Brain microvascular endothelial cell (primary cell): ENCODE measurements at regions not wholly inside any gene's neighbourhood (a gene's known extent, or its start where the extent isn't known, plus 50 kb on each side); places are given as distances from the start of the nearest gene placed in this dataset.

ENCODE experiments used
- DNase-seq: peaks from one replicate; pipeline ENCODE4 v3.0.0-alpha.2; 2020
- H3K27ac ChIP-seq: fragments of 250-450 bp; sonication (Bioruptor Pico); 2 replicates; pipeline ENCODE4 v1.5.1; 2020; ENCODE audit warnings: mild to moderate bottlenecking, moderate library complexity
- H3K27me3 ChIP-seq: fragments of 250-450 bp; sonication (Bioruptor Pico); replicated peaks from 2 replicates; pipeline ENCODE4 v1.5.1; 2020; ENCODE audit warnings: mild to moderate bottlenecking
- H3K36me3 ChIP-seq: fragments of 250-450 bp; sonication (Bioruptor Pico); replicated peaks from 2 replicates; pipeline ENCODE4 v1.5.1; 2020; ENCODE audit warnings: mild to moderate bottlenecking
- H3K4me3 ChIP-seq: 2 replicates; pipeline ENCODE4 v1.5.1; 2011; ENCODE audit warnings: low read depth, mild to moderate bottlenecking, control low read depth, low read length, moderate library complexity
- in situ Hi-C: cut with HindIII; loops from 2 replicates; pipeline ENCODE4 v1.10.0; 2017; ENCODE audit warnings: low sequenced_read_pairs, low pct_ligation_motif_present
- TF ChIP-seq, protein P1 (sequence below): IDR thresholded peaks from 2 replicates; pipeline ENCODE4 v1.5.1; 2011; ENCODE audit warnings: low read depth, mild to moderate bottlenecking, moderate library complexity, low read length, control low read depth, inconsistent platforms; ENCODE audit errors: missing control alignments

DNA sequence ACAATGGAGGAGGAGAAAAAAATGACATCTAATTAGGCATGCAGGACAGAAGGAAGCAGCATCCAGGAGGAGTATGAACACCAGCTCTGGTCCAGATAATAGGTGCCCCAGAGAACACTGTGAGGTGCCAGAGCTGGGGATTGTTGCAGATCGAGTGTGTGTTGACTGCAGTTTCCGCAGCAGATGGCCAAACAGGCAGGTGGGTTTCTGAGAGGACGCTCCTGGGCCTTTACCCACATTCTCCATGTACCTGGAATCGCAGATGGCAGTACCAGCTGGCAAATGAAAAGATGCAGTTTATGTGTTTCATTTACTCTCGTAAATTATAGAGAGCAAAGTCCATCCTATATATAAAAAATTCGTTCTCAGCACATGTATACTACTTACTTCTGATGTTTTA lies 182.2 kb upstream of the ISL1 start:
- H3K36me3 ChIP-seq = no peaks in the 10 kb centered on the region
- in situ Hi-C loops = no loop called here
- TF ChIP-seq, protein P1, sequence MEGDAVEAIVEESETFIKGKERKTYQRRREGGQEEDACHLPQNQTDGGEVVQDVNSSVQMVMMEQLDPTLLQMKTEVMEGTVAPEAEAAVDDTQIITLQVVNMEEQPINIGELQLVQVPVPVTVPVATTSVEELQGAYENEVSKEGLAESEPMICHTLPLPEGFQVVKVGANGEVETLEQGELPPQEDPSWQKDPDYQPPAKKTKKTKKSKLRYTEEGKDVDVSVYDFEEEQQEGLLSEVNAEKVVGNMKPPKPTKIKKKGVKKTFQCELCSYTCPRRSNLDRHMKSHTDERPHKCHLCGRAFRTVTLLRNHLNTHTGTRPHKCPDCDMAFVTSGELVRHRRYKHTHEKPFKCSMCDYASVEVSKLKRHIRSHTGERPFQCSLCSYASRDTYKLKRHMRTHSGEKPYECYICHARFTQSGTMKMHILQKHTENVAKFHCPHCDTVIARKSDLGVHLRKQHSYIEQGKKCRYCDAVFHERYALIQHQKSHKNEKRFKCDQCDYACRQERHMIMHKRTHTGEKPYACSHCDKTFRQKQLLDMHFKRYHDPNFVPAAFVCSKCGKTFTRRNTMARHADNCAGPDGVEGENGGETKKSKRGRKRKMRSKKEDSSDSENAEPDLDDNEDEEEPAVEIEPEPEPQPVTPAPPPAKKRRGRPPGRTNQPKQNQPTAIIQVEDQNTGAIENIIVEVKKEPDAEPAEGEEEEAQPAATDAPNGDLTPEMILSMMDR = no peak

DNA sequence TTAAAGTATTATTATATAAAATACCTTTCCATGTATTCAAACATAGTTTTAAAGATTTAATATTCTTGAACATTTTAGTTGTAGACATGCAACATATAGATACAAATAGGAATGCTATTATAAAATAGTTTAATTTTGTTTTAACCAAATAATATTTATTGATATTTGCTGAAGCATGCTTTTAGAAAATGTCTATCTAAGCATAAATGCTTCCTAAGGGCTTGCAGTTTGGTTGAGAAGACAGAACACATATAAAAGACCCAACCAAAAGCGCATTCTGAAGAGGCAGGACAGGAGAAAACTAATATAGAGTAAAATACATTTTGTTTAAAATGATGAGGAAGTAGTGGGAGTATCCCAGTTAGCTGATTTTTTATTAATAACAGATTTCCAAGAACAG lies 181.5 kb upstream of the ISL1 start:
- Histone ChIP-seq H3K27me3 (no peaks in the 10 kb centered on the region), H3K27ac (no peak overlapping the region), H3K4me3 (no peak overlapping the region), H3K36me3 (no peaks in the 10 kb centered on the region)
- DNase-seq = no peak
- TF ChIP-seq, protein P1 = no peak
- in situ Hi-C loops = no loop called here

More for the DNA sequence above, 182.2 kb upstream of the ISL1 start:
- H3K27me3 ChIP-seq = no peaks in the 10 kb centered on the region
- no peak overlapping the region for H3K4me3 ChIP-seq
- H3K27ac ChIP-seq = no peak overlapping the region
- no peak for DNase-seq

DNA sequence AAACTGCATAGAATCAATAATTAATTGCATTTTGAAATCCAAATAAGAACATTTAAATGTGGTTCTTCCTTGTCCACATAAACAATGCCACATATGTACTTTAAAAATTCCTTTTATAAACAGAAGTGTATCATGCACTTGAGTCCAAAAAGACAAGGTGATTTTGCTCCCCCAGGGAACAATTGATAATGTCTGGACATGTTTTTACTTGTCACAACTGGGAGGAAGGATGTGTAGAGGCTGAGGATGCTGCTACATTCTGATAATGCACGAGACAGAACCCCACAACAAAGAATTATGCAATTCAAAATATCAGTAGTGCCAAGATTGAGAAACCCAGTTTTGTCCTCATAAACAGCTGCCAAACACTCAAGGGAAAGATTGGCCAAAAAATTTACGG lies 181.1 kb upstream of the ISL1 start:
- TF ChIP-seq, protein P1 = no peak
- Histone ChIP-seq H3K4me3 (no peak overlapping the region), H3K27ac (no peak overlapping the region), H3K36me3 (no peaks in the 10 kb centered on the region), H3K27me3 (no peaks in the 10 kb centered on the region)
- DNase-seq = no peak
- in situ Hi-C loops = no loop called here

- no peak for DNase-seq
- in situ Hi-C loops = no loop called here
- Histone ChIP-seq H3K27me3 (no peaks in the 10 kb centered on the region), H3K36me3 (no peaks in the 10 kb centered on the region), H3K27ac (no peak overlapping the region), H3K4me3 (no peak overlapping the region)
- TF ChIP-seq, protein P1 = no peak
These were observed 179.7 kb upstream of the ISL1 start for GRCh38 chr5:51203598-51203997.

- Histone ChIP-seq H3K4me3 (no peak overlapping the region), H3K27me3 (no peaks in the 10 kb centered on the region), H3K27ac (no peak overlapping the region), H3K36me3 (no peaks in the 10 kb centered on the region)
- in situ Hi-C loops = no loop called here
- DNase-seq = no peak
- TF ChIP-seq, protein P1 = no peak
These were observed 175.0 kb upstream of the ISL1 start for GRCh38 chr5:51208296-51208695.

GRCh38 chr5:51214746-51215145 lies 168.5 kb upstream of the ISL1 start:
- in situ Hi-C loops = no loop called here
- Histone ChIP-seq H3K27ac (no peak overlapping the region), H3K27me3 (no peaks in the 10 kb centered on the region), H3K36me3 (no peaks in the 10 kb centered on the region), H3K4me3 (no peak overlapping the region)
- no peak for DNase-seq
- TF ChIP-seq, protein P1 = no peak
